ENCODE measurements at regions not wholly inside any gene's neighbourhood (a gene's known extent, or its start where the extent isn't known, plus 50 kb on each side); places are given as distances from the start of the nearest gene placed in this dataset.

DNA sequence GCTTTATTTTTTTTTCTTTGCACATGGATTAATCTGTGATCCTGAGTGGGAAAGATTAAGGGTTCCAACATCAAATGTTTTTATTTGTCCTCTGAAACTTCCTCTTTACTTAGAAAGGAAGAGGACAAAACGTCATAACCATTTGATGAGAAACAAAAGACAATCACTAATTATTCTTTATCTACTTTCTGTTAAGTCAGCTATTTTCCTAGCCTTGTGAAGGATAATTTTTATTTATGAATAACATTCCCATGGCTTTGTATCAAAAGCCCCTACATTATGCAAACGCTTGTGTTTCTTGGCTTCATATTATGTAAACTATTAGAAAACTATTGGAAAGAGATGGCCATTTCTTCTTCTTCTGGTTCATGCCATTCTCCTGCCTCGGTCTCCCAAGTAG is 677.6 kb downstream of the CDY2B start:
- Mint-ChIP-seq H3K9me3 (no peaks in the 10 kb centered on the region), H3K36me3 (ENCODE audit: low read depth) (no peaks in the 10 kb centered on the region), H3K27ac (no peak overlapping the region), H3K27me3 (no peaks in the 10 kb centered on the region), H3K4me3 (no peak overlapping the region), H3K4me1 (ENCODE audit: low read depth) (no peaks in the 10 kb centered on the region)
- intact Hi-C loops (cut with DNase I, micrococcal nuclease) = no loop called here
- DNase-seq = no peak
- Histone ChIP-seq H3K27me3 (ENCODE audit: control insufficient read depth in 1 of 2, insufficient read depth in 2 of 2, low read length in 2 of 2) (no peaks in the 10 kb centered on the region), H3K4me1 (ENCODE audit: insufficient read depth, low read length) (no peaks in the 10 kb centered on the region), H3K36me3 (ENCODE audit: insufficient read depth, low read length) (no peaks in the 10 kb centered on the region), H3K27ac (ENCODE audit: low read depth in 1 of 2, low read length in 2 of 2) (no peak overlapping the region), H3K4me3 (ENCODE audit: low read length) (no peak overlapping the region), H3K9me3 (ENCODE audit: control insufficient read depth in 1 of 2, insufficient read depth in 1 of 2, low read length in 2 of 2) (no peaks in the 10 kb centered on the region)
- TF ChIP-seq, protein P1, sequence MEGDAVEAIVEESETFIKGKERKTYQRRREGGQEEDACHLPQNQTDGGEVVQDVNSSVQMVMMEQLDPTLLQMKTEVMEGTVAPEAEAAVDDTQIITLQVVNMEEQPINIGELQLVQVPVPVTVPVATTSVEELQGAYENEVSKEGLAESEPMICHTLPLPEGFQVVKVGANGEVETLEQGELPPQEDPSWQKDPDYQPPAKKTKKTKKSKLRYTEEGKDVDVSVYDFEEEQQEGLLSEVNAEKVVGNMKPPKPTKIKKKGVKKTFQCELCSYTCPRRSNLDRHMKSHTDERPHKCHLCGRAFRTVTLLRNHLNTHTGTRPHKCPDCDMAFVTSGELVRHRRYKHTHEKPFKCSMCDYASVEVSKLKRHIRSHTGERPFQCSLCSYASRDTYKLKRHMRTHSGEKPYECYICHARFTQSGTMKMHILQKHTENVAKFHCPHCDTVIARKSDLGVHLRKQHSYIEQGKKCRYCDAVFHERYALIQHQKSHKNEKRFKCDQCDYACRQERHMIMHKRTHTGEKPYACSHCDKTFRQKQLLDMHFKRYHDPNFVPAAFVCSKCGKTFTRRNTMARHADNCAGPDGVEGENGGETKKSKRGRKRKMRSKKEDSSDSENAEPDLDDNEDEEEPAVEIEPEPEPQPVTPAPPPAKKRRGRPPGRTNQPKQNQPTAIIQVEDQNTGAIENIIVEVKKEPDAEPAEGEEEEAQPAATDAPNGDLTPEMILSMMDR (IDR thresholded peaks at IDR 0.05) = no peak
- ChIA-PET CTCF (no interaction called here), POLR2A (no interaction called here)
- ATAC-seq (ENCODE audit: poor library complexity) = no peak

DNA sequence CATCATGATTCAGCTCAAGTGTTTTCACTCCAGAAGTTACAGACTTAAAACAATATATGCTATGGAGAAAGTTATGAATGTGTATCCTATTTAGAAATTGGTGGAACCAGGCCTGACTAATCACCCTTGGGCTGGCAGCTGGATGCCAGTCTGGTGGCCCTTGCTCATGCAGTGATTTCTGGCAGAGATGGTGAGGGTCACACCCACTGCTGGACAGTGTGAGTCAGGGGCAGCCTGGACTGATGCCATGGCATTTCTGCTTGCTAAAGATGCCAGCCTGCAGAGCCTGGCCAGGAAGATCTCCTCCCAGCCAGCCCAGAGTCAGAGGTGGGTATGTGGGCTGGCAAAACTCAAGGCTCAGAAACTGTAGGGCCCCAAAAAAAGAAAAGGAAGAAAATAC is 695.7 kb downstream of the CDY2B start:
- Mint-ChIP-seq H3K4me1 (ENCODE audit: low read depth) (no peaks in the 10 kb centered on the region), H3K36me3 (ENCODE audit: low read depth) (no peaks in the 10 kb centered on the region), H3K9me3 (peaks cover 6% of the 10 kb centered on the region), H3K4me3 (no peak overlapping the region), H3K27me3 (no peaks in the 10 kb centered on the region), H3K27ac (no peak overlapping the region)
- no peak overlapping the region for H3K27ac ChIP-seq (ENCODE audit: low read depth in 1 of 2, low read length in 2 of 2)
- no peaks in the 10 kb centered on the region for H3K27me3 ChIP-seq (ENCODE audit: control insufficient read depth in 1 of 2, insufficient read depth in 2 of 2, low read length in 2 of 2)
- POLR2A ChIA-PET = no interaction called here
- TF ChIP-seq, protein P1 (IDR thresholded peaks at IDR 0.05) = no peak
- peaks cover 0 to 9% of the 10 kb centered on the region in 2 experiments for H3K9me3 ChIP-seq (ENCODE audit: control insufficient read depth in 1 of 2, insufficient read depth in 1 of 2, low read length in 2 of 2)
- DNase-seq (no peak), ATAC-seq (ENCODE audit: poor library complexity) (no peak)
- H3K36me3 ChIP-seq (ENCODE audit: insufficient read depth, low read length) = no peaks in the 10 kb centered on the region
- intact Hi-C loops (cut with DNase I, micrococcal nuclease) = no loop called here
- CTCF ChIA-PET = no interaction called here
- no peaks in the 10 kb centered on the region for H3K4me1 ChIP-seq (ENCODE audit: insufficient read depth, low read length)
- H3K4me3 ChIP-seq (ENCODE audit: low read length) = no peak overlapping the region

DNA sequence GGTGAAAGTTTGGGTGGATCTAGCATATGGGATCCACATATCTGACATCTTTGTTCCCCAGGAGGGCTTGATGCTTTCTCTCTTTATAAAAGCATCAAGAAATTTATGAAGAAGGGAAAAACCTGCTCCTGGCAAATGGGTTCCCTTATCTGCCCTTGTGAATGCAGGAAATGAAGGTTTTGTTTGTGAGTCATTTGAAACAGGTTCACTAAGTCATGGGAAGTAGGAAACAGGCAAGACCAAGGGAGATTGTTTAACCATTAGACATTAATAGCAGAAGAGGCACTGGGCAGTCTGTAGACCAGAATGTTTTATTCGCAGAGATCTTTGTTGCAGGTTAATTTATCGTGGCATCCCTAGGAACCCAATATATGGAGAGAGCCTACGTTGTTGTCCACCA is 713.1 kb downstream of the CDY2B start:
- Mint-ChIP-seq H3K27me3 (no peaks in the 10 kb centered on the region), H3K36me3 (ENCODE audit: low read depth) (no peaks in the 10 kb centered on the region), H3K9me3 (peaks cover 5% of the 10 kb centered on the region), H3K4me3 (no peak overlapping the region), H3K27ac (no peak overlapping the region), H3K4me1 (ENCODE audit: low read depth) (no peaks in the 10 kb centered on the region)
- ChIA-PET POLR2A (no interaction called here), CTCF (no interaction called here)
- DNase-seq (no peak), ATAC-seq (ENCODE audit: poor library complexity) (no peak)
- H3K27ac ChIP-seq (ENCODE audit: low read depth in 1 of 2, low read length in 2 of 2) = no peak overlapping the region
- no peaks in the 10 kb centered on the region for H3K4me1 ChIP-seq (ENCODE audit: insufficient read depth, low read length)
- TF ChIP-seq, protein P1 (IDR thresholded peaks at IDR 0.05) = no peak
- no peaks in the 10 kb centered on the region for H3K27me3 ChIP-seq (ENCODE audit: control insufficient read depth in 1 of 2, insufficient read depth in 2 of 2, low read length in 2 of 2)
- H3K9me3 ChIP-seq (ENCODE audit: control insufficient read depth in 1 of 2, insufficient read depth in 1 of 2, low read length in 2 of 2) = no peaks in the 10 kb centered on the region
- H3K4me3 ChIP-seq (ENCODE audit: low read length) = no peak overlapping the region
- no peaks in the 10 kb centered on the region for H3K36me3 ChIP-seq (ENCODE audit: insufficient read depth, low read length)
- intact Hi-C loops (cut with DNase I, micrococcal nuclease) = no loop called here
